K562 (cell line): ENCODE measurements at regions not wholly inside any gene's neighbourhood (a gene's known extent, or its start where the extent isn't known, plus 50 kb on each side); places are given as distances from the start of the nearest gene placed in this dataset.
A peak's percentile ranks its signal among the peaks of the same experiment; 100 is the strongest.

ENCODE experiments used
- CCAR2 ChIP-seq: fragments of 200-400 bp; formaldehyde crosslinking; IDR thresholded peaks from 2 replicates; pipeline ENCODE4 v1.6.1; 2017; ENCODE audit warnings: mild to moderate bottlenecking, low read depth, low read length
- CCNT2 ChIP-seq: IDR thresholded peaks from 2 replicates; pipeline ENCODE4 v1.6.1; 2011; ENCODE audit warnings: borderline replicate concordance, low read depth, mild to moderate bottlenecking, moderate library complexity, mixed read lengths, low read length; ENCODE audit not compliant: insufficient read length; ENCODE audit errors: extremely low read depth
- FOS ChIP-seq: IDR thresholded peaks from 3 replicates; pipeline ENCODE4 v1.6.1; 2011; ENCODE audit not compliant: insufficient read length; ENCODE audit errors: extremely low read depth
- NELFE ChIP-seq: IDR thresholded peaks from 2 replicates; pipeline ENCODE4 v1.6.1; 2011; ENCODE audit warnings: mild to moderate bottlenecking; ENCODE audit not compliant: insufficient read depth, insufficient read length
- TFE3 ChIP-seq: fragments of 450-650 bp; formaldehyde crosslinking; IDR thresholded peaks from 2 replicates; pipeline ENCODE4 v1.4.0; 2020; ENCODE audit warnings: mild to moderate bottlenecking, mixed read lengths
- THAP12 ChIP-seq: fragments of 250-450 bp; sonication (Bioruptor Pico); IDR thresholded peaks from 2 replicates; pipeline ENCODE4 v1.9.0; 2021; ENCODE audit warnings: mild to moderate bottlenecking, inconsistent platforms
- TOE1 ChIP-seq, 2 experiments: fragments of 450-650 bp in 1 of 2; sonication (generic) in 1 of 2; formaldehyde crosslinking in 1 of 2; IDR thresholded peaks; 2 replicates each; pipeline versions ENCODE4 v1.7.1 to v1.8.0; 2016 to 2022; ENCODE audit warnings: borderline replicate concordance in 2 of 2, mild to moderate bottlenecking in 2 of 2, antibody characterized with exemption in 1 of 2, inconsistent platforms in 1 of 2, low read depth in 1 of 2, missing genetic modification reagents in 1 of 2, moderate library complexity in 1 of 2
- USF2 ChIP-seq: sonication (generic); formaldehyde crosslinking; IDR thresholded peaks from 2 replicates; pipeline ENCODE4 v1.5.0; 2020; ENCODE audit warnings: missing genetic modification reagents

GRCh38 chr12:125284945-125285685, 219.9 kb downstream of the AACS start (continued):
- TF ChIP-seq TOE1 (IDR thresholded peaks at IDR 0.05; ENCODE audit: borderline replicate concordance) (0 out of 2 replicates have a peak, but pooled peaks have one; percentile 47), TOE1 (CRISPR knock-in tag; IDR thresholded peaks at IDR 0.05; ENCODE audit: borderline replicate concordance, low read depth) (no peak), CCAR2 (no peak), FOS (no peak), CCNT2 (no peak), USF2 (CRISPR knock-in tag) (peak; percentile 41), THAP12 (CRISPR knock-in tag) (no peak), TFE3 (CRISPR knock-in tag) (peak; percentile 60), NELFE (no peak)
